Glutamatergic neuron (in vitro differentiated cells): ENCODE measurements at regions not wholly inside any gene's neighbourhood (a gene's known extent, or its start where the extent isn't known, plus 50 kb on each side); places are given as distances from the start of the nearest gene placed in this dataset.
A peak's percentile ranks its signal among the peaks of the same experiment; 100 is the strongest.

Experiments
- DNase-seq: peaks from one replicate; pipeline ENCODE4 v3.0.0; 2022
- H3K27ac Mint-ChIP-seq: one replicate; pipeline ENCODE4 v1.8.0; 2020; ENCODE audit warnings: mild to moderate bottlenecking, mixed read lengths, inconsistent platforms; ENCODE audit not compliant: unreplicated experiment
- H3K27me3 Mint-ChIP-seq: one replicate; pipeline ENCODE4 v1.8.0; 2020; ENCODE audit warnings: mild to moderate bottlenecking, moderate library complexity, mixed read lengths, inconsistent platforms; ENCODE audit not compliant: unreplicated experiment
- H3K36me3 Mint-ChIP-seq: one replicate; pipeline ENCODE4 v1.8.0; 2020; ENCODE audit warnings: mild to moderate bottlenecking, mixed read lengths, inconsistent platforms; ENCODE audit not compliant: unreplicated experiment
- H3K4me1 Mint-ChIP-seq: one replicate; pipeline ENCODE4 v1.8.0; 2020; ENCODE audit warnings: mild to moderate bottlenecking, low read depth, mixed read lengths, inconsistent platforms; ENCODE audit not compliant: unreplicated experiment
- H3K4me3 Mint-ChIP-seq: one replicate; pipeline ENCODE4 v1.8.0; 2020; ENCODE audit warnings: mild to moderate bottlenecking, mixed read lengths, inconsistent platforms; ENCODE audit not compliant: unreplicated experiment
- H3K9me3 Mint-ChIP-seq: one replicate; pipeline ENCODE4 v1.8.0; 2020; ENCODE audit warnings: mild to moderate bottlenecking, moderate library complexity, mixed read lengths, inconsistent platforms; ENCODE audit not compliant: unreplicated experiment
- TF ChIP-seq, protein P1 (sequence below): fragments of 200-600 bp; sonication (generic); IDR thresholded peaks from one replicate; pipeline ENCODE4 v1.5.0; 2021; ENCODE audit not compliant: partially characterized antibody, unreplicated experiment

DNA sequence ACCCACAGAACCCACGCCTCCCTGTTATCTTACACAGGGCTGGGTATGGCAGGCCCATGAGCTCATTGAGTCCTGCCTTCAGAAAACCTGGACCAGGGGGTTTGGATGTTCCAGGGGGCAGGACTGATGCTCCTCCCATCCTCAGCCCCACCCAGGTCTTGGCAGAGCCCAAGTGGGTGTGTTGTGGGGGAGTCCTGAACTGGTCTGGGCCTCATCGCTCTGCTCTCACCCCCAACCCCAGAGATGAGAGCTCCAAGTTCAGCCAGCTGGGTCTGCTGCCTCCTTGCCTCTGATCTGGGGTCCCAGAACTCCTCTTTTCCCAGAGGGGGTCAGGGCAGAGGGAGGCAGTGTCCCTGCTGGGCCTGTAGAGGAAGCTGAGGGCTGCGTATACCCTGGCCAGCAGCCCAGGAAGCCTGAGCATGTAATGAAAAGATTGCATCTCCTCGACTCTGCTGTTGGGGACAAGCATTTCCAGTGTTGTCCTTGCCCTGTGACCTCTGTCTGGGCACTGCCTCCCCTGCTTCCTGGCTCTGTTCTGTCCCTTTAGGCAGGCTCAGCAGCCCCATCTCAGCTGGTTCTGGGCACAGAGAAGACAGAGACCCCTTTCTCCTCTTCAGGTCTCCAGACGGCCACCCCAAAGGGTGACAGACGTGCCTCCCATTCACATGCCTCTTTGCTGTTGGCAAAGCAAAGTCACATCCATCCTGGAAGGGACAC lies 54.7 kb upstream of the EPS8L3 start:
- TF ChIP-seq, protein P1, sequence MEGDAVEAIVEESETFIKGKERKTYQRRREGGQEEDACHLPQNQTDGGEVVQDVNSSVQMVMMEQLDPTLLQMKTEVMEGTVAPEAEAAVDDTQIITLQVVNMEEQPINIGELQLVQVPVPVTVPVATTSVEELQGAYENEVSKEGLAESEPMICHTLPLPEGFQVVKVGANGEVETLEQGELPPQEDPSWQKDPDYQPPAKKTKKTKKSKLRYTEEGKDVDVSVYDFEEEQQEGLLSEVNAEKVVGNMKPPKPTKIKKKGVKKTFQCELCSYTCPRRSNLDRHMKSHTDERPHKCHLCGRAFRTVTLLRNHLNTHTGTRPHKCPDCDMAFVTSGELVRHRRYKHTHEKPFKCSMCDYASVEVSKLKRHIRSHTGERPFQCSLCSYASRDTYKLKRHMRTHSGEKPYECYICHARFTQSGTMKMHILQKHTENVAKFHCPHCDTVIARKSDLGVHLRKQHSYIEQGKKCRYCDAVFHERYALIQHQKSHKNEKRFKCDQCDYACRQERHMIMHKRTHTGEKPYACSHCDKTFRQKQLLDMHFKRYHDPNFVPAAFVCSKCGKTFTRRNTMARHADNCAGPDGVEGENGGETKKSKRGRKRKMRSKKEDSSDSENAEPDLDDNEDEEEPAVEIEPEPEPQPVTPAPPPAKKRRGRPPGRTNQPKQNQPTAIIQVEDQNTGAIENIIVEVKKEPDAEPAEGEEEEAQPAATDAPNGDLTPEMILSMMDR, result no peak
- DNase-seq, result no peak
- Mint-ChIP-seq H3K36me3 (peaks cover 9% of the 10 kb centered on the region), H3K4me1 (peaks cover 9% of the 10 kb centered on the region), H3K9me3 (peaks cover 11% of the 10 kb centered on the region), H3K27me3 (peaks cover 6% of the 10 kb centered on the region), H3K27ac (no peak overlapping the region), H3K4me3 (no peak overlapping the region)

DNA sequence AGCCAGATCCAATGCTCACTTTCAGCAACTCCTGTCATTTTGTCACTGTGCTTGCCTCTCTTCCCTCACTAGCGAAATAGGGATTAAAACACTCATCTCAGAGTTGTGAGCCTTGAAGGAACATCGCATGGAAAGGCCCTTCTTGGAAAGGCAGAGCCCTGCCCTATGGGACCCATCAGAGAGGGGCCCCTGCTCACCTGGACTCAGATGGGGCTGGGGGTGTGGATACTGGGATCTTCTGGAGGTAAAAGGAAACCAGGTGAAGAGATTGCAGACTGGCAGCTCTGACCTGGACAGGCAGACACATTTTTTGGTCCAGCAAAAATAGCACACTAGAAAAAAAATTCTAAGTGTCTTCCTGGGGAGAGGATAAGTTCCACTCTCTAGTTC lies 54.2 kb upstream of the EPS8L3 start:
- Mint-ChIP-seq H3K36me3 (peaks cover 9% of the 10 kb centered on the region), H3K4me3 (no peak overlapping the region), H3K4me1 (peaks cover 9% of the 10 kb centered on the region), H3K27me3 (peaks cover 6% of the 10 kb centered on the region), H3K27ac (no peak overlapping the region), H3K9me3 (peaks cover 11% of the 10 kb centered on the region)
- DNase-seq, result no peak
- TF ChIP-seq, protein P1, result no peak

DNA sequence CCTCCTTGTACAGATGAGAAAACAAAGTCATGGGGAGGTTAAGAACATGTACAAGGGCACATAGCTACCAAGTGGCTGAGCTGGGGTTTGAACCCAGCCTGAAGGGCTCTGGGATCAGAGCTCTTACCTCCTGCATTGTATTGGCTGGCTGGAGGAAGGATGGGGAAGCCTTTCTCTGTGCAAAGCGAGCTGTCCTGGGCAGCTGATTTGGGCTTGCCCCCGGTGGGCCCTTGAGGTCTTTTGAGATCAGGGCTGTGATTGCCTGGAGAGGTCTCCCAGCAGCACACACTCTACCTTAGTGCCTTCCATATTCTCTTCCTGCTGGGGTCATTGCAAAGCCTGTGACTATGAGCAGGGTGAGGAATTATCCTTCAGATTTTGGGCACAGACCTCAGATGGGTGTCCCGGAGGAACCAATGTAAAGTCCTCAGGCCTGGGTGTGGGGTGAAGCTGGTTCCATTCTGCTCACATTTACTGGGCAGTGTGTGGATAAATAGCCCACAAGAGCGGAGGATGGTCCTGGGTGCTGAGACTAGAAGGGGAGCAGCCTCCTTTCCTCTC lies 53.3 kb upstream of the EPS8L3 start:
- peaks cover 9% of the 10 kb centered on the region for H3K4me1 Mint-ChIP-seq
- TF ChIP-seq, protein P1, result no peak
- H3K27ac Mint-ChIP-seq, result no peak overlapping the region
- DNase-seq, result no peak
- H3K36me3 Mint-ChIP-seq, result peaks cover 9% of the 10 kb centered on the region
- H3K27me3 Mint-ChIP-seq, result peaks cover 3% of the 10 kb centered on the region
- H3K9me3 Mint-ChIP-seq, result peaks cover 7% of the 10 kb centered on the region
- H3K4me3 Mint-ChIP-seq, result no peak overlapping the region

DNA sequence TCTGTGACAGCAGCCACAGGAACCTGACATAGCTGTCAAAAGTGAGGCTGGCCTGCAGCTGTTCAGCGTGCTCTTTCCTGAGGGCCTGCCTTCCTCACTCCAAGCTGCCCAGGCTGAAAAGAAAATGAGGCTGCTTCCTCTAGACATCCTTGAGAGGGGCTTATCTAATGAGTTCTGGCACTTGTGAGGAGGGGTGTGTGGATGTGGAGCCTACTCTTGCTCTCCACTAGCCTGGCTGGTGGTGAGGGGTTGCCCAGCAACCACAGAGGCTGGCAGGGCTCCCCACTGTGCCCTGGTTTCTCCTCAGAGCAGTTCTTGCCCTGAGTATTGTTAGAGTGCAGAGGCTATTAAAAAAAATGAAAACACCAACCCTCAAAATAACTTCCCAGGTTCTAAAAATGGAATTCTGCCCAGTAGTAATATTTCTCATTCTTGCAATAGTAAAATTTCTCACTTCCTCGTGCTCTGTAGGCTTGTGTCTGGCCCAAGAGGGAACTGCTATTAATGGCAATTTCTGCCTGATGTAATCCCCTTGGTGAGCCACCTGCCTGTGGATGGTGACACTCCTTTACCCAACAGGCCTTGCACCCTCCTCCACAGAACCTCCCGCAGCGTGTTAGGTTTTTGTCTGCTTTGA lies 52.6 kb upstream of the EPS8L3 start:
- TF ChIP-seq, protein P1, result no peak
- peaks cover 9% of the 10 kb centered on the region for H3K36me3 Mint-ChIP-seq
- H3K4me3 Mint-ChIP-seq, result peak overlapping the region; percentile 20

DNA sequence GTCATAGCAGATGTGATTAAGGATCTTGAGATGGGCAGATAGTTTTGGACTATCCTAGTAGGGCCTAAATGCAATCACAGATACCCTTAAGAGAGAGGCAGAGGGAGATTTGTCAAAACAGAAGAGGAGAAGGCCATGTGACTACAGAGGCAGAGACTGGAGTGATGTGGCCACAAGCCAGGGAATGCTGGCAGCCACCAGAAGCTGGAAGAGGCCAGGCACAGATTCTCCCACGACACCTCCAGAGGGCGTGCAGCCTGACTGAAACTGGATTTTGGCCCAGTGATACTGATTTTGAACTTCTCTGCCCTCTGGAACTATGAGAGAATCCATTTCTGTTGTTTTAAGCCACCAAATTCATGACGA lies 52.1 kb upstream of the EPS8L3 start:
- Mint-ChIP-seq H3K27ac (peak overlapping the region; percentile 62), H3K9me3 (peaks cover 2% of the 10 kb centered on the region), H3K4me1 (peaks cover 9% of the 10 kb centered on the region), H3K4me3 (peak overlapping the region; percentile 4), H3K36me3 (peaks cover 9% of the 10 kb centered on the region), H3K27me3 (peaks cover 2% of the 10 kb centered on the region)
- TF ChIP-seq, protein P1, result no peak
- no peak for DNase-seq

More for the DNA sequence above, 52.6 kb upstream of the EPS8L3 start:
- Mint-ChIP-seq H3K27me3 (peaks cover 3% of the 10 kb centered on the region), H3K27ac (no peak overlapping the region), H3K4me1 (peaks cover 9% of the 10 kb centered on the region), H3K9me3 (peaks cover 5% of the 10 kb centered on the region)
- no peak for DNase-seq
